Stimulated activated CD8-positive, alpha-beta memory T cell treated with anti-CD3 and anti-CD28 coated beads, Interleukin-4, amount 100 ng/mL, for 1 hour (primary cell): ENCODE measurements at regions not wholly inside any gene's neighbourhood (a gene's known extent, or its start where the extent isn't known, plus 50 kb on each side); places are given as distances from the start of the nearest gene placed in this dataset.
"Not testable (repeated sequence)": the region's sequence is repeated elsewhere in the genome, so short reads cannot be mapped to it uniquely, and the experiment has no call there.

Experiments used
- DNase-seq, 2 donors: peaks; one replicate each; pipeline ENCODE4 v3.0.0-alpha.2; 2020; ENCODE audit warnings: low read depth in 2 of 2, low spot score in 1 of 2

- DNase-seq = no peak
Measured at GRCh38 chr19:28700176-28700575, 512.8 kb downstream of the UQCRFS1 start.

- no peak for DNase-seq
Measured at GRCh38 chr19:28697308-28697707, 515.6 kb downstream of the UQCRFS1 start.

- no peak for DNase-seq
Measured at GRCh38 chr19:28694812-28695211, 518.1 kb downstream of the UQCRFS1 start.

GRCh38 chr19:28691683-28692082 is 521.3 kb downstream of the UQCRFS1 start:
- no peak for DNase-seq

- not testable (repeated sequence) for DNase-seq
Measured at GRCh38 chr19:28689464-28689863, 523.5 kb downstream of the UQCRFS1 start.

GRCh38 chr19:28687296-28687695 is 525.7 kb downstream of the UQCRFS1 start:
- no peak for DNase-seq

- DNase-seq = no peak
Measured at GRCh38 chr19:28686756-28687155, 526.2 kb downstream of the UQCRFS1 start.

- DNase-seq = no peak
Measured at GRCh38 chr19:28685802-28686201, 527.1 kb downstream of the UQCRFS1 start.

GRCh38 chr19:28685077-28685476 is 527.9 kb downstream of the UQCRFS1 start:
- not testable (repeated sequence) for DNase-seq

- DNase-seq = no peak
Measured at GRCh38 chr19:28680111-28680510, 532.8 kb downstream of the UQCRFS1 start.

- DNase-seq = no peak
Measured at GRCh38 chr19:28670836-28671235, 542.1 kb downstream of the UQCRFS1 start.

GRCh38 chr19:28669804-28670203 is 543.1 kb downstream of the UQCRFS1 start:
- no peak for DNase-seq

GRCh38 chr19:28667348-28667977 is 545.5 kb downstream of the UQCRFS1 start:
- DNase-seq = no peak

GRCh38 chr19:28665748-28666147 is 547.2 kb downstream of the UQCRFS1 start:
- no peak for DNase-seq

GRCh38 chr19:28656644-28657043 is 556.3 kb downstream of the UQCRFS1 start:
- no peak for DNase-seq

- no peak for DNase-seq
Measured at GRCh38 chr19:28655054-28655453, 557.9 kb downstream of the UQCRFS1 start.

- DNase-seq = no peak
Measured at GRCh38 chr19:28652765-28653164, 560.2 kb downstream of the UQCRFS1 start.

- DNase-seq = no peak
Measured at GRCh38 chr19:28646629-28647028, 566.3 kb downstream of the UQCRFS1 start.

GRCh38 chr19:28644169-28644775 is 568.7 kb downstream of the UQCRFS1 start:
- DNase-seq = no peak

- no peak for DNase-seq
Measured at GRCh38 chr19:28642787-28643683, 569.9 kb downstream of the UQCRFS1 start.

GRCh38 chr19:28641395-28641794 is 571.6 kb downstream of the UQCRFS1 start:
- DNase-seq = no peak

- no peak for DNase-seq
Measured at GRCh38 chr19:28640506-28640905, 572.4 kb downstream of the UQCRFS1 start.
